ENCODE measurements at regions not wholly inside any gene's neighbourhood (a gene's known extent, or its start where the extent isn't known, plus 50 kb on each side); places are given as distances from the start of the nearest gene placed in this dataset.

GRCh38 chr2:8622924-8623465, 58.9 kb upstream of the ID2 start:
- TF ChIP-seq, protein P1, sequence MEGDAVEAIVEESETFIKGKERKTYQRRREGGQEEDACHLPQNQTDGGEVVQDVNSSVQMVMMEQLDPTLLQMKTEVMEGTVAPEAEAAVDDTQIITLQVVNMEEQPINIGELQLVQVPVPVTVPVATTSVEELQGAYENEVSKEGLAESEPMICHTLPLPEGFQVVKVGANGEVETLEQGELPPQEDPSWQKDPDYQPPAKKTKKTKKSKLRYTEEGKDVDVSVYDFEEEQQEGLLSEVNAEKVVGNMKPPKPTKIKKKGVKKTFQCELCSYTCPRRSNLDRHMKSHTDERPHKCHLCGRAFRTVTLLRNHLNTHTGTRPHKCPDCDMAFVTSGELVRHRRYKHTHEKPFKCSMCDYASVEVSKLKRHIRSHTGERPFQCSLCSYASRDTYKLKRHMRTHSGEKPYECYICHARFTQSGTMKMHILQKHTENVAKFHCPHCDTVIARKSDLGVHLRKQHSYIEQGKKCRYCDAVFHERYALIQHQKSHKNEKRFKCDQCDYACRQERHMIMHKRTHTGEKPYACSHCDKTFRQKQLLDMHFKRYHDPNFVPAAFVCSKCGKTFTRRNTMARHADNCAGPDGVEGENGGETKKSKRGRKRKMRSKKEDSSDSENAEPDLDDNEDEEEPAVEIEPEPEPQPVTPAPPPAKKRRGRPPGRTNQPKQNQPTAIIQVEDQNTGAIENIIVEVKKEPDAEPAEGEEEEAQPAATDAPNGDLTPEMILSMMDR (IDR thresholded peaks at IDR 0.05 in 2 of 3, conservative IDR thresholded peaks at IDR 0.05 in 1 of 3; ENCODE audit: borderline replicate concordance in 1 of 3, insufficient read depth in 1 of 3, low read depth in 2 of 3, low read length in 2 of 3) = no peak
- TF ChIP-seq YY1 (IDR thresholded peaks at IDR 0.05; ENCODE audit: extremely low read depth, insufficient replicate concordance, low read depth, low read length) = no peak
